K562 (cell line): ENCODE measurements at regions not wholly inside any gene's neighbourhood (a gene's known extent, or its start where the extent isn't known, plus 50 kb on each side); places are given as distances from the start of the nearest gene placed in this dataset.

Source experiments
- ATAC-seq: fragments of 200-7000 bp; cut with Tn5 transposase; 3 replicates; pipeline ENCODE4 v1.9.1; 2020; ENCODE audit warnings: moderate library complexity
- BruUV-seq: library from RNA; stranded (reverse); fragments of 400-500 nt; replicated peaks from 2 replicates; lab custom pipeline; 2021; lab: Mats Ljungman, UMichigan
- CTCF ChIA-PET: fragments of 300-600 bp; formaldehyde crosslinking; extraction: SDS; loops from one replicate; lab custom pipeline; 2021; ENCODE audit warnings: low intra/inter-chr PET ratio; lab: Yijun Ruan, JAX
- POLR2A ChIA-PET: fragments of 300-600, 350-650 bp; sonication (Branson Sonifier 250); formaldehyde crosslinking; extraction: SDS; loops from one replicate; lab custom pipeline; 2021; ENCODE audit warnings: antibody characterized with exemption, inconsistent platforms; lab: Yijun Ruan, JAX
- DNase-seq, 4 experiments: peaks; one replicate each; pipeline versions ENCODE4 v3.0.0 to v3.0.0-alpha.2; 2011 to 2018; ENCODE audit warnings: low spot score in 3 of 4, mixed read lengths in 3 of 4; ENCODE audit errors: extremely low read depth in 1 of 4
- FAIRE-seq: peaks from 2 replicates; lab custom pipeline; 2011; peaks lifted over from hg19 to GRCh38; lab: Jason Lieb, UNC
- H2AFZ ChIP-seq: 2 replicates; pipeline ENCODE4 v1.6.0; 2011; ENCODE audit warnings: low read depth, low read length, control low read depth, inconsistent platforms
- H3K27ac ChIP-seq: fragments of 200-600 bp; 3 replicates; pipeline ENCODE4 v1.8.0; 2011; ENCODE audit warnings: low read depth, mild to moderate bottlenecking, control low read depth, inconsistent platforms, low read length, moderate library complexity, mixed read lengths; ENCODE audit errors: extremely low read depth
- H3K27me3 ChIP-seq, 2 experiments: fragments of 300-600 bp in 1 of 2; 2 replicates in 1 of 2; 3 replicates in 1 of 2; pipeline versions ENCODE4 v1.6.0 to v1.8.0; 2011; ENCODE audit warnings: inconsistent platforms in 2 of 2, low read length in 2 of 2, mild to moderate bottlenecking in 1 of 2, mixed read lengths in 1 of 2, moderate library complexity in 1 of 2; ENCODE audit not compliant: control insufficient read depth in 2 of 2, insufficient read depth in 2 of 2
- H3K36me3 ChIP-seq: fragments of 300-600 bp; 3 replicates; pipeline ENCODE4 v1.8.0; 2011; ENCODE audit warnings: mild to moderate bottlenecking, low read length, inconsistent platforms; ENCODE audit not compliant: control insufficient read depth, insufficient read depth
- H3K4me1 ChIP-seq, 2 experiments: fragments of 200-600 bp in 1 of 2; replicated peaks in 1 of 2; 2 replicates in 1 of 2; 3 replicates in 1 of 2; pipeline versions ENCODE4 v1.5.1 to v1.8.0; 2011; ENCODE audit warnings: inconsistent platforms in 2 of 2, low read length in 2 of 2, mild to moderate bottlenecking in 1 of 2, mixed read lengths in 1 of 2, moderate library complexity in 1 of 2; ENCODE audit not compliant: control insufficient read depth in 2 of 2, insufficient read depth in 2 of 2
- H3K4me2 ChIP-seq: 2 replicates; pipeline ENCODE4 v1.6.1; 2011; ENCODE audit warnings: low read length, control low read depth, inconsistent platforms, mixed read lengths; ENCODE audit not compliant: insufficient read depth
- H3K4me3 ChIP-seq: fragments of 200-600 bp; sonication (generic), shearing (Covaris generic); 2 replicates; pipeline ENCODE4 v1.5.1; 2016; ENCODE audit warnings: control low read depth, inconsistent platforms
- H3K79me2 ChIP-seq: fragments of 200-600 bp; 3 replicates; pipeline ENCODE4 v1.8.0; 2011; ENCODE audit warnings: low read length, inconsistent platforms; ENCODE audit not compliant: control insufficient read depth, insufficient read depth
- H3K9ac ChIP-seq, 2 experiments: 2 replicates each; pipeline versions ENCODE4 v1.6.0 to v1.6.1; 2011; ENCODE audit warnings: low read depth in 2 of 2, low read length in 2 of 2, control low read depth in 1 of 2, inconsistent platforms in 1 of 2, mild to moderate bottlenecking in 1 of 2, mixed read lengths in 1 of 2; ENCODE audit not compliant: insufficient read depth in 1 of 2
- H3K9me1 ChIP-seq: one replicate; pipeline ENCODE4 v1.6.0; 2011; ENCODE audit warnings: inconsistent platforms, mild to moderate bottlenecking, low read length, moderate library complexity; ENCODE audit not compliant: control insufficient read depth, insufficient read depth
- H3K9me3 ChIP-seq: replicated peaks from 2 replicates; pipeline ENCODE4 v1.5.1; 2011; ENCODE audit warnings: low read depth, low read length, inconsistent platforms; ENCODE audit not compliant: control insufficient read depth, insufficient read depth
- H4K20me1 ChIP-seq: replicated peaks from 2 replicates; pipeline ENCODE4 v1.6.1; 2011; ENCODE audit warnings: low read length, inconsistent platforms, mixed read lengths; ENCODE audit not compliant: control insufficient read depth, insufficient read depth
- ARNT ChIP-seq, 2 experiments: fragments of 450-650 bp; IDR thresholded peaks; 2 replicates each; pipeline ENCODE4 v1.6.1; 2016; ENCODE audit warnings: mild to moderate bottlenecking in 1 of 2
- BHLHE40 ChIP-seq: IDR thresholded peaks from 2 replicates; pipeline ENCODE4 v1.6.1; 2011; ENCODE audit warnings: low read length, improper control_type of control experiment
- FUS ChIP-seq: fragments of 200-400 bp; formaldehyde crosslinking; optimal IDR thresholded peaks from 2 replicates; pipeline ENCODE3; 2017; ENCODE audit warnings: low read depth, low read length
- JUNB ChIP-seq: fragments of 450-650 bp; formaldehyde crosslinking; conservative IDR thresholded peaks from 2 replicates; pipeline ENCODE4 v1.4.0; 2020; ENCODE audit warnings: mild to moderate bottlenecking
- NR2F6 ChIP-seq: fragments of 450-650 bp; formaldehyde crosslinking; IDR thresholded peaks from 2 replicates; pipeline ENCODE4 v1.4.0; 2020; ENCODE audit warnings: mild to moderate bottlenecking
- NR4A1 ChIP-seq, 2 experiments: fragments of 250-450 bp in 1 of 2; fragments of 450-650 bp in 1 of 2; sonication (Bioruptor Pico) in 1 of 2; IDR thresholded peaks; 2 replicates each; pipeline versions ENCODE4 v1.4.0 to v1.6.1; 2016 to 2020; ENCODE audit warnings: mild to moderate bottlenecking in 2 of 2, missing compliant biosample characterization in 1 of 2, missing genetic modification characterization in 1 of 2, moderate library complexity in 1 of 2
- PPARD ChIP-seq: fragments of 250-450 bp; sonication (Bioruptor Pico); IDR thresholded peaks from 2 replicates; pipeline ENCODE4 v1.8.0; 2022; ENCODE audit warnings: inconsistent platforms, mild to moderate bottlenecking, moderate library complexity
- SMC3 ChIP-seq: conservative IDR thresholded peaks from 2 replicates; pipeline ENCODE4 v1.6.1; 2011; ENCODE audit warnings: low read depth, low read length, improper control_type of control experiment; ENCODE audit not compliant: insufficient read depth
- SREBF2 ChIP-seq: sonication (generic); formaldehyde crosslinking; IDR thresholded peaks from 2 replicates; pipeline ENCODE4 v1.4.0; 2020; ENCODE audit warnings: mild to moderate bottlenecking, missing genetic modification reagents
- TCF7 ChIP-seq: sonication (generic); IDR thresholded peaks from 2 replicates; pipeline ENCODE4 v1.6.1; 2016; ENCODE audit warnings: antibody characterized with exemption, borderline replicate concordance
- ZNF699 ChIP-seq: fragments of 250-450 bp; sonication (Bioruptor Pico); IDR thresholded peaks from 2 replicates; pipeline ENCODE4 v1.8.0; 2021; ENCODE audit warnings: mild to moderate bottlenecking, moderate library complexity; ENCODE audit not compliant: insufficient replicate concordance
- ZZZ3 ChIP-seq: fragments of 450-650 bp; IDR thresholded peaks from 2 replicates; pipeline ENCODE4 v1.6.1; 2016; ENCODE audit warnings: antibody characterized with exemption, mild to moderate bottlenecking, moderate library complexity
- WGBS: fragments of 100-300 bp; shearing (Covaris generic); methylation state at CpG from one replicate; pipeline ENCODE4 v1.1.6; 2016; ENCODE audit warnings: low coverage, mixed read lengths; ENCODE audit not compliant: insufficient coverage; ENCODE audit errors: missing lambda C conversion rate; 5-methylcytosine and 5-hydroxymethylcytosine counted together
- in situ Hi-C: fragments of 300-500 bp; cut with MboI; formaldehyde crosslinking; loops from 4 replicates; pipeline ENCODE4 v1.15.0; 2018; ENCODE audit warnings: inconsistent platforms, mixed read lengths
- intact Hi-C: fragments of 100-400 bp; cut with micrococcal nuclease; formaldehyde crosslinking; loops from 2 replicates; pipeline ENCODE4 v1.14.2; 2022
- TF ChIP-seq, protein P1 (sequence below): sonication (generic); formaldehyde crosslinking; IDR thresholded peaks from 2 replicates; pipeline ENCODE4 v1.8.1; 2023; ENCODE audit warnings: mild to moderate bottlenecking, missing genetic modification reagents
- TF ChIP-seq, protein P2 (sequence below): sonication (generic); formaldehyde crosslinking; IDR thresholded peaks from 2 replicates; pipeline ENCODE4 v1.9.0; 2022; ENCODE audit warnings: mild to moderate bottlenecking, missing genetic modification reagents

DNA sequence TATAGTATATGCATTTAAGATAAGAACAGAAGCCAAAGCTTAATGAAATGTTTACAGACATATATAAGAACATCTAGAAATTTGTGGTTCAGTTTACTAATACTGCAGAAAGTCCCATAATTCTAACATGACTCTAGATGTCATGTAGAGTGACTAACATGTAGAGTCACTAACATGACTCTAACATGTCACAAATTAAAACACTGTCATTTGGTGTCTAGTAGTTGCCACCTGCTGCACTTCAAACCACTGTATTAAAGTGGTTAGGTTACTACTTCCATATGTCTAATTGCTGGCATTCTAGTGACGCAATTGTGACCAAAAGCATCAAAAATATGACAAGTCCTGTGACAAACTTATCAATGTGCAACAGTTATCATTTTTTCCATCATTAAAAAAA, 100.2 kb upstream of the WDR75 start:
- no peak for FAIRE-seq
- no TSS peak for BruUV-seq
- POLR2A ChIA-PET = no interaction called here
- intact Hi-C loops (loop anchor here (10.0 kb wide), 1 partner anchor 816 kb away; no protein-coding TSS in a partner anchor), in situ Hi-C loops (no loop called here)
- CTCF ChIA-PET = no interaction called here
- Histone ChIP-seq H3K4me2 (no peak overlapping the region), H3K9me3 (no peaks in the 10 kb centered on the region), H3K4me3 (no peak overlapping the region), H3K9ac (no peak overlapping the region), H3K79me2 (no peaks in the 10 kb centered on the region), H3K27ac (no peak overlapping the region), H2AFZ (no peak overlapping the region), H4K20me1 (no peaks in the 10 kb centered on the region), H3K4me1 (no peaks in the 10 kb centered on the region), H3K27me3 (no peaks in the 10 kb centered on the region), H3K9me1 (no peaks in the 10 kb centered on the region), H3K36me3 (no peaks in the 10 kb centered on the region)
- ATAC-seq = no peak
- no peak for DNase-seq
- 0% methylated on average over 1 of the region's 1 CpG for WGBS
- no peak for TF ChIP-seq ZNF699
- no peak for TF ChIP-seq JUNB (CRISPR knock-in tag)
- TF ChIP-seq, protein P1, sequence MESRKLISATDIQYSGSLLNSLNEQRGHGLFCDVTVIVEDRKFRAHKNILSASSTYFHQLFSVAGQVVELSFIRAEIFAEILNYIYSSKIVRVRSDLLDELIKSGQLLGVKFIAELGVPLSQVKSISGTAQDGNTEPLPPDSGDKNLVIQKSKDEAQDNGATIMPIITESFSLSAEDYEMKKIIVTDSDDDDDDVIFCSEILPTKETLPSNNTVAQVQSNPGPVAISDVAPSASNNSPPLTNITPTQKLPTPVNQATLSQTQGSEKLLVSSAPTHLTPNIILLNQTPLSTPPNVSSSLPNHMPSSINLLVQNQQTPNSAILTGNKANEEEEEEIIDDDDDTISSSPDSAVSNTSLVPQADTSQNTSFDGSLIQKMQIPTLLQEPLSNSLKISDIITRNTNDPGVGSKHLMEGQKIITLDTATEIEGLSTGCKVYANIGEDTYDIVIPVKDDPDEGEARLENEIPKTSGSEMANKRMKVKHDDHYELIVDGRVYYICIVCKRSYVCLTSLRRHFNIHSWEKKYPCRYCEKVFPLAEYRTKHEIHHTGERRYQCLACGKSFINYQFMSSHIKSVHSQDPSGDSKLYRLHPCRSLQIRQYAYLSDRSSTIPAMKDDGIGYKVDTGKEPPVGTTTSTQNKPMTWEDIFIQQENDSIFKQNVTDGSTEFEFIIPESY = no peak
- no peak for TF ChIP-seq BHLHE40
- no peak for TF ChIP-seq ARNT (IDR thresholded peaks at IDR 0.05)
- TF ChIP-seq SMC3 = no peak
- TF ChIP-seq, protein P2, sequence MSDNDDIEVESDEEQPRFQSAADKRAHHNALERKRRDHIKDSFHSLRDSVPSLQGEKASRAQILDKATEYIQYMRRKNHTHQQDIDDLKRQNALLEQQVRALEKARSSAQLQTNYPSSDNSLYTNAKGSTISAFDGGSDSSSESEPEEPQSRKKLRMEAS = no peak
- TF ChIP-seq PPARD (CRISPR knock-in tag) = no peak
- no peak for TF ChIP-seq ZZZ3
- TF ChIP-seq NR2F6 = no peak
- no peak for TF ChIP-seq TCF7
- TF ChIP-seq FUS = no peak
- no peak for TF ChIP-seq SREBF2 (CRISPR knock-in tag)
- TF ChIP-seq NR4A1 (CRISPR knock-in tag; IDR thresholded peaks at IDR 0.05) = no peak
- no peak for TF ChIP-seq NR4A1 (tag; IDR thresholded peaks at IDR 0.05)
